Duodenal mucosa (tissue), 2 donors: ENCODE measurements at regions not wholly inside any gene's neighbourhood (a gene's known extent, or its start where the extent isn't known, plus 50 kb on each side); places are given as distances from the start of the nearest gene placed in this dataset.
"Not testable (repeated sequence)": the region's sequence is repeated elsewhere in the genome, so short reads cannot be mapped to it uniquely, and the experiment has no call there.

ENCODE experiments used
- H3K27ac ChIP-seq: one replicate; pipeline ENCODE4 v1.7.0; 2013; ENCODE audit warnings: low read depth, low read length
- H3K27me3 ChIP-seq, 2 donors: one replicate each; pipeline ENCODE4 v1.7.0; 2013; ENCODE audit warnings: low read length in 2 of 2, control low read depth in 1 of 2; ENCODE audit not compliant: insufficient read depth in 2 of 2, control insufficient read depth in 1 of 2
- H3K36me3 ChIP-seq, 2 donors: one replicate each; pipeline ENCODE4 v1.7.0; 2013; ENCODE audit warnings: low read length in 2 of 2, control low read depth in 1 of 2; ENCODE audit not compliant: insufficient read depth in 2 of 2, control insufficient read depth in 1 of 2
- H3K4me1 ChIP-seq, 2 donors: one replicate each; pipeline ENCODE4 v1.7.0; 2013; ENCODE audit warnings: low read length in 2 of 2, control low read depth in 1 of 2; ENCODE audit not compliant: insufficient read depth in 2 of 2, control insufficient read depth in 1 of 2
- H3K4me3 ChIP-seq, 2 donors: one replicate each; pipeline ENCODE4 v1.7.0; 2013; ENCODE audit warnings: low read length in 2 of 2, low read depth in 1 of 2
- H3K9ac ChIP-seq, 2 donors: one replicate each; pipeline ENCODE4 v1.7.0; 2013; ENCODE audit warnings: low read length in 2 of 2, low read depth in 1 of 2
- H3K9me3 ChIP-seq, 2 donors: one replicate each; pipeline ENCODE4 v1.7.0; 2013; ENCODE audit warnings: low read length in 2 of 2, control low read depth in 1 of 2; ENCODE audit not compliant: control insufficient read depth in 1 of 2

DNA sequence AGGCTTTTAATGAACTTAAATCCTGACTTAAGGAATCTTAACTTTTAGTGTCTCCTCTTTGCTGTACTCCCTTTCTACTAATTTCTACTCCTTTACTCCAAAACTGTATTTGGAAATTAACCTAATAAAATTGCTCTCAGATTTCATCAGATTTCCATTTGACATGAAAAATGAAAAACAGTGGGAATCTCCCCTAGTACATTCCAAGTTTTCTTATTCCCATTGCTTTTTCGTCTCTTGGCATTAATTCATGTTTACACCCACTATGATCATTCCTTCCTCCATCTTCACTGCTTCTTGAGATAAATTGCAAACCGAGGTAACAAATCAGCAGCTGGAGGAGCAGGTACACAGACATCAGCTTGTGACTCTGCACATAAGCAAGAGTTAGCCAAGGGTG, 208.7 kb downstream of the VGLL3 start:
- Histone ChIP-seq H3K4me3 (no peak overlapping the region), H3K36me3 (no peaks in the 10 kb centered on the region), H3K4me1 (no peaks in the 10 kb centered on the region), H3K27ac (no peak overlapping the region), H3K27me3 (no peaks in the 10 kb centered on the region), H3K9ac (no peak overlapping the region), H3K9me3 (no peaks in the 10 kb centered on the region)

DNA sequence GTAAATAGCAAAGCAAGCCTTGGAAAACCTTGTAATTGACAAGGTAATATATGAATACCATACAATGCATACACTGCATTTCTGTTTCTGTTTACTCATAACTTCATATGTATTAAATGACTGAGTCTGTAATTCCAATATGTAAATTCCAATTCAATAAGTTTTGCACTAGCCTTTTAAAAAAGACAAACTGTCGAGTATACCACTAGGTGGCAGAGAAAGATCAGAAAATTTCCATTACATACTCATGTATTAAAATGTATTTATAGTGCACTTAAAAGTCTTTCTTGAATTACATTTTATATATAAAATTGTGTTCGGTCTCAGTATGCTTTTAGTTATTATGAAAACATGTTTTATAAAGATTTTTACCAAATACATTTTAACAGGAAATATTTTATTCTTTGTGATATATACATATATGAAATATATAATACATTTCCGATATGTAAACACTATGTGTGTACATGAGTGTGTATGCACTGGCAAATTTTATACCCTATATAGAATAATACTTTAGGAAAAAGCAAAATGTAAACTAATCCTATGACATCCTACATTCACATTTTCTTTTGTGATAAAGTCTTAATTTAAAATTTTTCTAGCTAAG, 216.8 kb downstream of the VGLL3 start:
- no peaks in the 10 kb centered on the region for H3K9me3 ChIP-seq
- no peaks in the 10 kb centered on the region for H3K4me1 ChIP-seq
- no peak overlapping the region for H3K9ac ChIP-seq
- H3K36me3 ChIP-seq: no peaks in the 10 kb centered on the region
- H3K27me3 ChIP-seq: no peaks in the 10 kb centered on the region
- H3K4me3 ChIP-seq: no peak overlapping the region
- H3K27ac ChIP-seq: no peak overlapping the region

DNA sequence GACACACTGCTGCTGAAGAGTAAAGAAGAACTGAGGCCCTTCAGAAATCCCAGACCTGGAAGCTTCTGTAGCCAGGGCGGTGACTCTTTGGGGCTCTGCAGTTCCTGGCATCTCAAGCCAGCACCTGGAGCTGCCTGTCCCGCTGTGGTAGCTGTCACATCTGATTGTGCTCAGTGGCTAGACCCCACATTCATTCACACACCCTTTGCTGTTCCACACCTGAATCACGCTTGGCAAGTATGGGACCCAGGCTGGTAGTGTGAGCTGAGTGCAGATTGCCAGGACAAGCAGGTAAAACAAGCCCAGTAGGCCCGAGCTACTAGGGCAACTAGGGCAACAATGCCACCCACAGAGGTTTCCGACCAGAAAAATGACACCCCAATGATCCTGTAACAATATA, 218.2 kb downstream of the VGLL3 start:
- Histone ChIP-seq H3K27me3 (no peaks in the 10 kb centered on the region), H3K9me3 (no peaks in the 10 kb centered on the region), H3K4me1 (no peaks in the 10 kb centered on the region), H3K4me3 (no peak overlapping the region), H3K36me3 (no peaks in the 10 kb centered on the region), H3K9ac (no peak overlapping the region), H3K27ac (no peak overlapping the region)

DNA sequence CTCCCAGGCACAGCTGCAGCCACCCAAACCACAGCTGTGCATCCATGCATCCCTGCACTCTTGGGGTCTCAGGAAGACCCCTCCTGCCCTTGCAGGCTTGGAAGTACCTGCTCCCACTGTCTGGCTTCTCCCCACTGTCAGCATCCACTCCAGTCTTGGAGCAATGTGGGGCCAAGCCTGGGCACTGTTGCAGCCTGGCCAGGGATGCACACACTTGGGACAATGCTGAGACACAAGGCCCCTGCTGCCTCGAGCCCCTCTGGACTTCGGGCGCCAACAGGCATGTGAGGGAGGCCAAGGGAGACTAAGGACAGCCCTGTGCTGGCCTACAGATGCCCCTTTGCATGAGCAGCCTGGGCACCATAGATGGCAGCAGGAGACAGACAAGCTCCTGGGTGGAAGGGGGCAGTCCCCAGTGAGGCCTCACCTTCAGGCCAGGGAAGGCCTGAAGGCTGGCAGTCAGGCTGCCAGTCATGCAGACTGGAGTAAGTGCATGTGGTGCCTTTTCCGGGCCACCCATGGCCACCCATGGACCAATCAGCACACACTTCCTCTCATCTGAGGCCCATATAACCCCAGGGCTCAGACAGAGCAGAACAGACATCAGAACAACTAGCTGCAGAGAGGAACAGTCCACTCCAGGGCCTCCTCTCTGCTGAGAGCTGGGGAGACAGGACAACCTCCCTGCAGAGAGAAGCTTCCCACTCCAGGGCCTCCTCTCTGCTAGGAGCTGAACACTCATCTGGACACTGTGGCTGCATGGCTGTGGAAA, 219.0 kb downstream of the VGLL3 start:
- Histone ChIP-seq H3K4me3 (no peak overlapping the region), H3K27me3 (no peaks in the 10 kb centered on the region), H3K4me1 (no peaks in the 10 kb centered on the region), H3K9ac (no peak overlapping the region), H3K27ac (no peak overlapping the region), H3K36me3 (no peaks in the 10 kb centered on the region), H3K9me3 (no peaks in the 10 kb centered on the region)

DNA sequence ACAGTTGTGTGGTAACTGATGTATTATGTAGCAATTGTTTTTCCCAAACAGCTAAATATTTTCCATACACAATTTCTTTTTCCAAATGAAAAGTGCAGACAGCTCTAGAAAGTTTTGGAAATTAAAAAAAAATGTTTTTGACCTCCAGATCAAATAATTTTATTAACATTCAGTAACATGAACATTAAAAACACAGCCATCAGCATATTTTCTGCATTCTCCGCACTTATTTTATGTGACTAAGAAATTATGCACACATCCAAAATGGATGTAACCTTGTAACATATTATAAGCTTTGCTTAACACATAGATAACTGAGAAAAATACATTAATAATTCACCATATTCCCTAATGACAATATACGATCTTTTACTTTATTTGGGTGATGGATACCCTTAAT, 224.6 kb downstream of the VGLL3 start:
- Histone ChIP-seq H3K9me3 (no peaks in the 10 kb centered on the region), H3K27ac (no peak overlapping the region), H3K9ac (no peak overlapping the region), H3K27me3 (no peaks in the 10 kb centered on the region), H3K36me3 (no peaks in the 10 kb centered on the region), H3K4me1 (no peaks in the 10 kb centered on the region), H3K4me3 (no peak overlapping the region)

DNA sequence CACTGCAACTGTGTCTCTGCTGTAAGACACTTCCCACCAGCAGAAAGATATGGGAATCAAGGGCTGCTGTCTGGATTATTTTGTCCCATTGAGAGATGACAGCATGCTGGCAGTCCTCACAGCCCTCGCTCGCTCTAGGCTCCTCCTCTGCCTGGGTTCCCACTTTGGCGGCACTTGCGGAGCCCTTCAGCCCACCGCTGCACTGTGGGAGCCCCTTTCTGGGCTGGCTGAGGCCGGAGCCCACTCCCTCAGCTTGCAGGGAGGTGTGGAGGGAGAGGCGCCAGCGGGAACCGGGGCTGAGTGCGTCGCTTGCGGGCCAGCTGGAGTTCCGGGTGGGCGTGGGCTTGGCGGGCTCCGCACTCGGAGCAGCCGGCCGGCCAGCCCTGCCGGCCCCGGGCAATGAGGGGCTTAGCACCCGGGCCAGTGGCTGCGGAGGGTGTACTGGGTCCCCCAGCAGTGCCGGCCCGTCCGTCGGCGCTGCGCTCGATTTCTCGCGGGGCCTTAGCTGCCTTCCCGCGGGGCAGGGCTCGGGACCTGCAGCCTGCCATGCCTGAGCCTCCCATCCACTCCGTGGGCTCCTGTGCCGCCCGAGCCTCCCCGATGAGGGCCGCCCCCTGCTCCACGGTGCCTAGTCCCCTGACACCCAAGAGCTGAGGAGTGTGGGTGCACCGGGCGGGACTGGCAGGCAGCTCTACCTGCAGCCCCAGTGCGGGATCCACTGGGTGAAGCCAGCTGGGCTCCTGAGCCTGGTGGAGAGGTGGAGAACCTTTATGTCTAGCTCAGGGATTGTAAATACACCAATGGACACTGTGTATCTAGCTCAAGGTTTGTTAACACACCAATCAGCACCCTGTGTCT, 233.4 kb downstream of the VGLL3 start:
- not testable (repeated sequence) for H3K4me3 ChIP-seq, H3K27me3 ChIP-seq, H3K9me3 ChIP-seq, H3K4me1 ChIP-seq, H3K36me3 ChIP-seq, H3K27ac ChIP-seq, H3K9ac ChIP-seq

DNA sequence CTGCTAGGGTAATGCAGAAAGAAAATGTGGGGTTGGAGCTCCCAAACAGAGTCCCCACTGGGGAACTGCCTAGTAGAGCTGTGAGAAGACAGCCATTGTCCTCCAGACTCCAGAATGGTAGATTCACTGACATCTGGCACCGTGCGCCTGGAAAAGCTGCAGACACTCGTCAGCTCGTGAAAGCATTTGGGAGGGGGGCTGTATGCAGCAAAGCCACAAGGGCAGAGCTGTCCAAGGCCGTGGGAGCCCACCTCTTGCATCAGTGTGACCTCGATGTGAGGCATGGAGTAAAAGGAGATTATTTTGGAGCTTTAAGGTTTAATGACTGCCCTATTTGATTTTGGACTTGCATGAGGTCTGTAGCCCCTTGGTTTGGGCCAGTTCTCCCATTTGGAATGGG, 242.9 kb downstream of the VGLL3 start:
- no peak overlapping the region for H3K4me3 ChIP-seq
- H3K36me3 ChIP-seq: no peaks in the 10 kb centered on the region
- H3K9me3 ChIP-seq: no peaks in the 10 kb centered on the region
- H3K4me1 ChIP-seq: no peaks in the 10 kb centered on the region
- no peak overlapping the region for H3K9ac ChIP-seq
- H3K27ac ChIP-seq: no peak overlapping the region
- H3K27me3 ChIP-seq: no peaks in the 10 kb centered on the region

DNA sequence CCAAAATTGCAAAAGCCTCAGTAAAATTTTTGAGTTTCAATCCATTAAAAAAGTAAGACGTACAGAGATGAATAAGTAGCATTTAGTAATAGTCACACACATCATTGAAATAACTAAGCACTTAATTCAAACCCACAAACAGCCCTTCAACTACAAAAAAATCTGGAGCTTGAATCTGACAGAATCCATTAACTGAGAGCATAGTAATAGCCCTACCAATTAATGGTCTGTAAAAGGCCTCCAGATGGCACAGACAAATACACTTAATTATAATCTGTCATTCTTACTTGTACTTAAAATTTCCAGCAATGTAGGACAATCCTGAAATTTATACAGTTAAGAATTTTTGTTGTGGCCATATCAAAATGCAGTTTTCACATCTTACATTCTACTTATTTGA, 246.9 kb downstream of the VGLL3 start:
- H3K27me3 ChIP-seq: no peaks in the 10 kb centered on the region
- no peaks in the 10 kb centered on the region for H3K9me3 ChIP-seq
- no peak overlapping the region for H3K27ac ChIP-seq
- no peak overlapping the region for H3K4me3 ChIP-seq
- H3K36me3 ChIP-seq: no peaks in the 10 kb centered on the region
- no peaks in the 10 kb centered on the region for H3K4me1 ChIP-seq
- H3K9ac ChIP-seq: no peak overlapping the region

DNA sequence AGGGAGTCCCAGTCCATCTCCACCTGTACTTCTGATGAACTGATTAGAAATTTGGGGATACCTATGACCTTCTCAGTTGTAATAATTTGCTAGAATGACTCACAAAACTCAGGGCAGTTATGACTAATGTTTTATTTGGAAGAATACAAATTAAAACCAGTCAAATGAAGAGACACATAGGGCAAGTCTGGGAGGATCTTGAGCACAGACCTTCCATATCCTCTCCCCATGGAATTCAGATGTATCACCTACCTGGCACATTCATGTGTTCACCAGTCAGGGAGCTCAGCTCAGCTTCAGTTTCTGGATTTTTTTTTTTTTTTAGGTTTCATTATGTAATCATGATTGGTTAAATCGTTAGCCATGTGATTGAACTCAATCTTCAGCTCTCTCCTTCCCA, 247.7 kb downstream of the VGLL3 start:
- H3K27me3 ChIP-seq: no peaks in the 10 kb centered on the region
- H3K4me3 ChIP-seq: no peak overlapping the region
- H3K9me3 ChIP-seq: no peaks in the 10 kb centered on the region
- no peaks in the 10 kb centered on the region for H3K36me3 ChIP-seq
- no peak overlapping the region for H3K27ac ChIP-seq
- H3K4me1 ChIP-seq: no peaks in the 10 kb centered on the region
- no peak overlapping the region for H3K9ac ChIP-seq

DNA sequence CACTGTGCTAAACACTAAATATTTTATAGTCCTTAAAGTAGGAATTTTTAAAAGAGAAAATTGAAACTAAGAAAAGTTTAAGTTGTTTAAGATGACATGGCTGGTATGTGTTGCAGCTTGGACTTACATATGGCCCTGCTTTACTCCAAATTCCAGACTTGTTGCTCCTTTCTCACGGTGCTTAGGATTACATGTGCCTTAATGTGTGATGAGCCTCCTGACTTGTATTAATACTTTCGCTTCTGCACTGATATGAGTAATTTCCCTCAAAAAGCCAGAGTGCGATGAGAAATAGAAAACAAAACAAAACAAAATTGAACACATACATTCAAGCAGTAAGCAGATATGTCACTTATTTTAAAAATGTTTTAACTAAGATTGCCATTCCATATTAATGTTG, 250.2 kb downstream of the VGLL3 start:
- H3K27me3 ChIP-seq: no peaks in the 10 kb centered on the region

More for the DNA sequence above, 250.2 kb downstream of the VGLL3 start:
- Histone ChIP-seq H3K9ac (no peak overlapping the region), H3K4me1 (no peaks in the 10 kb centered on the region), H3K36me3 (no peaks in the 10 kb centered on the region), H3K9me3 (no peaks in the 10 kb centered on the region), H3K27ac (no peak overlapping the region), H3K4me3 (no peak overlapping the region)
